H9 (cell line): ENCODE measurements at regions not wholly inside any gene's neighbourhood (a gene's known extent, or its start where the extent isn't known, plus 50 kb on each side); places are given as distances from the start of the nearest gene placed in this dataset.

Experiments used
- DNase-seq: peaks from one replicate; pipeline ENCODE4 v3.0.0-alpha.2; 2017
- H2AFZ ChIP-seq: one replicate; pipeline ENCODE4 v1.6.1; 2013; ENCODE audit warnings: mild to moderate bottlenecking, low read length, control low read depth, moderate library complexity
- H2AK5ac ChIP-seq: 2 replicates; pipeline ENCODE4 v1.6.1; 2013; ENCODE audit warnings: low read length, control low read depth, mixed read lengths; ENCODE audit not compliant: insufficient read length
- H2BK120ac ChIP-seq: one replicate; pipeline ENCODE4 v1.6.1; 2013; ENCODE audit warnings: low read depth, mild to moderate bottlenecking, low read length, control low read depth, inconsistent platforms; ENCODE audit not compliant: poor library complexity, severe bottlenecking
- H2BK12ac ChIP-seq: 2 replicates; pipeline ENCODE4 v1.6.1; 2013; ENCODE audit warnings: low read length, control low read depth, mixed read lengths, low read depth; ENCODE audit not compliant: insufficient read length
- H2BK15ac ChIP-seq: 2 replicates; pipeline ENCODE4 v1.6.1; 2013; ENCODE audit warnings: low read depth, low read length, control low read depth
- H2BK20ac ChIP-seq: one replicate; pipeline ENCODE4 v1.6.1; 2013; ENCODE audit warnings: low read depth, mild to moderate bottlenecking, low read length, control low read depth, inconsistent platforms; ENCODE audit not compliant: poor library complexity, severe bottlenecking
- H2BK5ac ChIP-seq: 2 replicates; pipeline ENCODE4 v1.6.1; 2013; ENCODE audit warnings: low read length, control low read depth, mixed read lengths; ENCODE audit not compliant: insufficient read length
- H3K14ac ChIP-seq: 2 replicates; pipeline ENCODE4 v1.6.1; 2013; ENCODE audit warnings: low read length, control low read depth; ENCODE audit not compliant: insufficient read depth
- H3K18ac ChIP-seq: 2 replicates; pipeline ENCODE4 v1.6.1; 2013; ENCODE audit warnings: low read depth, mild to moderate bottlenecking, mixed read lengths, low read length, control low read depth; ENCODE audit not compliant: insufficient read length
- H3K23ac ChIP-seq: 2 replicates; pipeline ENCODE4 v1.6.1; 2013; ENCODE audit warnings: low read length, control low read depth, mixed read lengths, low read depth; ENCODE audit not compliant: insufficient read length
- H3K23me2 ChIP-seq: 2 replicates; pipeline ENCODE4 v1.6.1; 2013; ENCODE audit warnings: low read depth, mild to moderate bottlenecking, mixed read lengths, low read length, control low read depth; ENCODE audit not compliant: insufficient read length, poor library complexity, severe bottlenecking
- H3K27ac ChIP-seq: 2 replicates; pipeline ENCODE4 v1.5.1; 2013; ENCODE audit warnings: low read length, control low read depth, mixed read lengths, low read depth; ENCODE audit not compliant: insufficient read length
- H3K27me3 ChIP-seq: 2 replicates; pipeline ENCODE4 v1.6.1; 2013; ENCODE audit warnings: low read length, control low read depth, inconsistent platforms; ENCODE audit not compliant: insufficient read depth
- H3K4ac ChIP-seq: 2 replicates; pipeline ENCODE4 v1.6.1; 2013; ENCODE audit warnings: low read depth, mild to moderate bottlenecking, control low read depth, inconsistent platforms, low read length, moderate library complexity
- H3K4me1 ChIP-seq: 2 replicates; pipeline ENCODE4 v1.6.1; 2013; ENCODE audit warnings: low read length, control low read depth, inconsistent platforms; ENCODE audit not compliant: insufficient read depth
- H3K4me2 ChIP-seq: 2 replicates; pipeline ENCODE4 v1.6.1; 2013; ENCODE audit warnings: low read length, control low read depth, mixed read lengths; ENCODE audit not compliant: insufficient read length, insufficient read depth
- H3K56ac ChIP-seq: 2 replicates; pipeline ENCODE4 v1.6.1; 2013; ENCODE audit warnings: low read depth, mild to moderate bottlenecking, mixed read lengths, low read length, control low read depth; ENCODE audit not compliant: insufficient read length
- H3K79me1 ChIP-seq: 2 replicates; pipeline ENCODE4 v1.6.1; 2013; ENCODE audit warnings: low read depth, mild to moderate bottlenecking, moderate library complexity, low read length, control low read depth, inconsistent platforms; ENCODE audit not compliant: insufficient read depth, poor library complexity, severe bottlenecking
- H3K79me2 ChIP-seq: 2 replicates; pipeline ENCODE4 v1.6.1; 2013; ENCODE audit warnings: low read length, control low read depth, inconsistent platforms; ENCODE audit not compliant: insufficient read depth
- H3K9ac ChIP-seq: 2 replicates; pipeline ENCODE4 v1.6.1; 2013; ENCODE audit warnings: low read length, control low read depth, mixed read lengths; ENCODE audit not compliant: insufficient read length; ENCODE audit errors: extremely low read depth
- H3K9me3 ChIP-seq: one replicate; pipeline ENCODE4 v1.6.1; 2013; ENCODE audit warnings: low read depth, low read length, inconsistent platforms; ENCODE audit not compliant: control insufficient read depth
- H3T11ph ChIP-seq: one replicate; pipeline ENCODE4 v1.6.1; 2013; ENCODE audit warnings: mild to moderate bottlenecking, low read length, control low read depth, inconsistent platforms
- H4K20me1 ChIP-seq: one replicate; pipeline ENCODE4 v1.6.1; 2013; ENCODE audit not compliant: control insufficient read depth, insufficient read length, insufficient read depth
- H4K5ac ChIP-seq: 2 replicates; pipeline ENCODE4 v1.6.1; 2013; ENCODE audit warnings: low read depth, mild to moderate bottlenecking, mixed read lengths, low read length, control low read depth; ENCODE audit not compliant: insufficient read length
- H4K8ac ChIP-seq: replicated peaks from 2 replicates; pipeline ENCODE4 v1.6.1; 2013; ENCODE audit warnings: low read length, control low read depth, mixed read lengths, low read depth; ENCODE audit not compliant: insufficient read length
- H4K91ac ChIP-seq: 2 replicates; pipeline ENCODE4 v1.6.1; 2013; ENCODE audit warnings: low read depth, mild to moderate bottlenecking, moderate library complexity, mixed read lengths, low read length, control low read depth; ENCODE audit not compliant: insufficient read length
- H3K27ac Mint-ChIP-seq, 3 experiments: 2 replicates in 2 of 3; 3 replicates in 1 of 3; pipeline ENCODE4 v1.8.0; 2020 to 2021; ENCODE audit warnings: mixed read lengths in 3 of 3, mild to moderate bottlenecking in 1 of 3, moderate library complexity in 1 of 3
- H3K27me3 Mint-ChIP-seq: 2 replicates; pipeline ENCODE4 v1.8.0; 2021; ENCODE audit warnings: low read depth, mild to moderate bottlenecking, moderate library complexity, mixed read lengths
- H3K36me3 Mint-ChIP-seq, 3 experiments: 2 replicates in 2 of 3; 3 replicates in 1 of 3; pipeline ENCODE4 v1.8.0; 2020 to 2021; ENCODE audit warnings: low read depth in 3 of 3, mixed read lengths in 3 of 3; ENCODE audit not compliant: insufficient read depth in 1 of 3
- H3K4me1 Mint-ChIP-seq, 2 experiments: 2 replicates each; pipeline ENCODE4 v1.8.0; 2020; ENCODE audit warnings: mixed read lengths in 2 of 2
- H3K4me3 Mint-ChIP-seq, 2 experiments: 2 replicates in 1 of 2; 3 replicates in 1 of 2; pipeline ENCODE4 v1.8.0; 2020 to 2021; ENCODE audit warnings: mild to moderate bottlenecking in 2 of 2, mixed read lengths in 2 of 2, moderate library complexity in 1 of 2
- H3K9me3 Mint-ChIP-seq, 2 experiments: 2 replicates in 1 of 2; 3 replicates in 1 of 2; pipeline ENCODE4 v1.8.0; 2020; ENCODE audit warnings: mild to moderate bottlenecking in 2 of 2, mixed read lengths in 2 of 2, moderate library complexity in 1 of 2
- WGBS: extraction: QIAGEN DNeasy Blood & Tissue Kit; methylation state at CpG from one replicate; pipeline ENCODE4 v1.1.7; 2013; ENCODE audit warnings: missing lambda C conversion rate, low lambda C conversion rate, mixed read lengths; ENCODE audit not compliant: insufficient read length; ENCODE audit errors: extremely low coverage; 5-methylcytosine and 5-hydroxymethylcytosine counted together
- TF ChIP-seq, protein P1 (sequence below): fragments of 200-600 bp; sonication (generic); conservative IDR thresholded peaks from 3 replicates; pipeline ENCODE4 v1.8.0; 2021; ENCODE audit warnings: antibody characterized with exemption, mild to moderate bottlenecking

DNA sequence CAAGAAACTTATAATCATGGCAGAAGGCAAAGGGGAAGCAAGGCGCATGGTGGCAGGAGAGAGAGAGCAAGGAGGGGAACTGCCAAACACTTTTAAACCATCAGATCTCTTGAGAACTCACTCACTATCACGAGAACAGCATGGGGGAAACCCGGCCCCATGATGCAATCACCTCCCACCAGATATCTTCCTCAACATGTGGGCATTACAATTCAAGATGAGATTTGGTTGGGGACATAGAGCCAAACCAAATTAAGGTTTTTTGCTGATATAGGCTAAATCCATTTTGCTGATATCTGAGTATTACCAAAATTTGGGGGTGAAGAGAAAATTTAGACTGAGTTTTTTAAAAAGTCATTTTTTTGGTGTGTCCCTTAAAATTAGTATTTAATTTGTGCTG, 54.9 kb upstream of the TMX1 start:
- whole genome bisulfite sequencing: no CpG with 5 or more reads among the region's 3 CpGs
- Histone ChIP-seq H3K23me2 (no peaks in the 10 kb centered on the region), H2AK5ac (no peak overlapping the region), H3K27me3 (no peaks in the 10 kb centered on the region), H2BK20ac (no peak overlapping the region), H2BK15ac (no peak overlapping the region), H2BK12ac (no peak overlapping the region), H2AFZ (no peak overlapping the region), H3K23ac (no peak overlapping the region), H4K20me1 (no peaks in the 10 kb centered on the region), H3K79me2 (no peaks in the 10 kb centered on the region), H4K8ac (no peak overlapping the region), H3K14ac (no peak overlapping the region), H3K18ac (no peak overlapping the region), H4K5ac (no peak overlapping the region), H3T11ph (no peak overlapping the region), H4K91ac (no peak overlapping the region), H3K4me1 (no peaks in the 10 kb centered on the region), H2BK5ac (no peak overlapping the region), H3K9ac (no peak overlapping the region), H3K4ac (no peak overlapping the region), H3K9me3 (no peaks in the 10 kb centered on the region), H3K27ac (no peak overlapping the region), H3K4me2 (no peak overlapping the region), H3K79me1 (no peaks in the 10 kb centered on the region), H3K56ac (no peak overlapping the region), H2BK120ac (no peak overlapping the region)
- Mint-ChIP-seq H3K27ac (peak overlapping the region in 1 of 3 experiments; percentile 3; a peak in 1 of 7 replicates), H3K4me1 (peaks cover 0 to 6% of the 10 kb centered on the region in 2 experiments; a peak in 3 of 4 replicates), H3K9me3 (no peaks in the 10 kb centered on the region), H3K36me3 (no peaks in the 10 kb centered on the region), H3K27me3 (no peaks in the 10 kb centered on the region), H3K4me3 (no peak overlapping the region)
- DNase-seq: no peak
- TF ChIP-seq, protein P1, sequence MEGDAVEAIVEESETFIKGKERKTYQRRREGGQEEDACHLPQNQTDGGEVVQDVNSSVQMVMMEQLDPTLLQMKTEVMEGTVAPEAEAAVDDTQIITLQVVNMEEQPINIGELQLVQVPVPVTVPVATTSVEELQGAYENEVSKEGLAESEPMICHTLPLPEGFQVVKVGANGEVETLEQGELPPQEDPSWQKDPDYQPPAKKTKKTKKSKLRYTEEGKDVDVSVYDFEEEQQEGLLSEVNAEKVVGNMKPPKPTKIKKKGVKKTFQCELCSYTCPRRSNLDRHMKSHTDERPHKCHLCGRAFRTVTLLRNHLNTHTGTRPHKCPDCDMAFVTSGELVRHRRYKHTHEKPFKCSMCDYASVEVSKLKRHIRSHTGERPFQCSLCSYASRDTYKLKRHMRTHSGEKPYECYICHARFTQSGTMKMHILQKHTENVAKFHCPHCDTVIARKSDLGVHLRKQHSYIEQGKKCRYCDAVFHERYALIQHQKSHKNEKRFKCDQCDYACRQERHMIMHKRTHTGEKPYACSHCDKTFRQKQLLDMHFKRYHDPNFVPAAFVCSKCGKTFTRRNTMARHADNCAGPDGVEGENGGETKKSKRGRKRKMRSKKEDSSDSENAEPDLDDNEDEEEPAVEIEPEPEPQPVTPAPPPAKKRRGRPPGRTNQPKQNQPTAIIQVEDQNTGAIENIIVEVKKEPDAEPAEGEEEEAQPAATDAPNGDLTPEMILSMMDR: no peak
